ENCODE measurements at regions not wholly inside any gene's neighbourhood (a gene's known extent, or its start where the extent isn't known, plus 50 kb on each side); places are given as distances from the start of the nearest gene placed in this dataset.

DNA sequence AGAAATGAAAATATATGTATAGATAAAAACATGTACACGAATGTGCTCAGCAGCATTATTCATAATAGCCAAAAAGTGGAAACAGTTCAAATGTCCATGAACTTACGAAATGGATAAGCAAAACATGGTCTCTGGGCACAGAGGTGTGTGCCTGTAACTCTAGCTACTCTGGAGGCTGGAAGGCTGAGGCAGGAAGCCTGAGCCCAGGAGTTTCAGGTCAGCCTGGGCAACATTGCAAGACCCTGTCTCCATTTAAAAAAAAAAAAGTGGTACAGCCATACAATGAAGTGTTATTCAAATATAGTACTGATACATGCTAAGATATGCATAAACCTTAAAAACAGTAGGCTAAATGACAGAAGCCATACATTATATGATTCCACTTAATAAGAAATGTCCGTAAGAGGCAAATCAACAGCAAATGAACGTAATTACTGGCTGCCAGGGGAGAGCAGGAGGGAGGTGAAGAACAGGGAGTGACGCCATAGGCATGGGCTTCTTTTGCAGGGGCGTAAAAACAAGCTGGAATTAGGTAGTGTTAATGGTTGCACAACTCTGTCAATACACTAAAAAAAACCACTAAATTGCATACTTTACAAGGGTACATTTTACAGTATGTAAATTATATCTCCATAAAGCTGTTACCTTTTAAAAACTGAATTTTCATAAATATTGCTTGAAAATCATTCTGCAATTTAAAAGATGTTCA lies 87.2 kb upstream of the PLEKHM1 start:
- H4K20me1 ChIP-seq (ENCODE audit: insufficient read depth, low read length): no peaks in the 10 kb centered on the region
- H3K36me3 ChIP-seq (replicated peaks; ENCODE audit: insufficient read depth, low read length): 0 out of 2 replicates have a peak, but pooled peaks cover 5% of the 10 kb centered on the region
- H3K27ac ChIP-seq (ENCODE audit: low read length): no peak overlapping the region

DNA sequence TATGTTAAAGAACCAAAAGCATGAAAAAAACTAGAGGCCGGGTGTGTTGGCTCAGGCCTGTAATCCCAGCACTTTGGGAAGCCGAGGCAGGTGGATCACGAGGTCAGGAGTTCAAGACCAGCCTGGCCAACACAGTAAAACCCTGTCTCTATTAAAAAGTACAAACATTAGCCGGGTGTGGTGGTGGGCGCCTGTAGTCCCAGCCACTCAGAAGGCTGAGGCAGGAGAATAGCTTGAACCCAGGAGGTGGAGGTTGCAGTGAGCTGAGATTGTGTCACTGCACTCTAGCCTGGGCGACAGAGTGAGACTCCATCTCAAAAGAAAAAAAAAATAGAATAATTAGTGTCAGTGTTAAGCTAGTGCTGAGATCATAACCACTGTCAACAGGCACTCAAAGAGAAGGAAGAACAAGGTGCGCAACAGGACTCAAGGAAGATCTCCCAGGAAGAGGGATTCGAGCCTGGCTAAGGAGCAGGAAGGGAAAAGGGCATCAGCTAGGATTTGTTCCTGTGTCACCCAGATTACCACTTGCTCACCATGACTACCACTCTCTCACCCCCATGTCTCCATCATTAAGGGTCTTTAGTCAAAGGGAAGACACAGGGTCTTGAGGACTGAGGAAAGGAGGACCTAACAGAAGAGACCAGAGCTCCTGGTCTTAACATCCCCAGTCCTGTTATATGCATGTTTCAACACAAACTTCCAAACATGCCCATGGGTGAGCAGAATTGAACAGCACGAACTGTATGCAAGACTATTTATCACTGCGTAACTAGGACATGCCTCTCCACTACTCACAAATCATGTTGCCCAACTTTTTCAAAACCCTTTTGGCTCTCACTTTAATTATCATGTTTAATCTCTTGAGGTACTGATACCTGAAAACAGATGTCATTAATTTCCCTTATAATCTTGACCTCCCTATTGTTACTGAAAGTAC lies 88.3 kb upstream of the PLEKHM1 start:
- Histone ChIP-seq H3K4me3 (ENCODE audit: low read length) (no peak overlapping the region), H2AFZ (ENCODE audit: low read length) (no peak overlapping the region), H3K79me2 (ENCODE audit: low read length) (peaks cover 99% of the 10 kb centered on the region), H3K9me2 (replicated peaks; ENCODE audit: insufficient read depth, low read length) (no peaks in the 10 kb centered on the region), H3K27me3 (replicated peaks; ENCODE audit: insufficient read depth, low read length) (no peaks in the 10 kb centered on the region), H3K4me2 (ENCODE audit: low read depth, low read length) (no peak overlapping the region), H3F3A (ENCODE audit: insufficient read depth, low read length) (peaks cover 2% of the 10 kb centered on the region), H4K20me1 (ENCODE audit: insufficient read depth, low read length) (no peaks in the 10 kb centered on the region), H3K27ac (ENCODE audit: low read length) (no peak overlapping the region), H3K36me3 (replicated peaks; ENCODE audit: insufficient read depth, low read length) (0 out of 2 replicates have a peak, but pooled peaks cover 5% of the 10 kb centered on the region), H3K9ac (ENCODE audit: low read length) (no peak overlapping the region), H3K9me3 (replicated peaks; ENCODE audit: insufficient read depth, low read length) (no peaks in the 10 kb centered on the region), H3K4me1 (ENCODE audit: low read length) (peaks cover 4% of the 10 kb centered on the region; the same call in 1 of the 2 replicates)
- TF ChIP-seq, protein P1, sequence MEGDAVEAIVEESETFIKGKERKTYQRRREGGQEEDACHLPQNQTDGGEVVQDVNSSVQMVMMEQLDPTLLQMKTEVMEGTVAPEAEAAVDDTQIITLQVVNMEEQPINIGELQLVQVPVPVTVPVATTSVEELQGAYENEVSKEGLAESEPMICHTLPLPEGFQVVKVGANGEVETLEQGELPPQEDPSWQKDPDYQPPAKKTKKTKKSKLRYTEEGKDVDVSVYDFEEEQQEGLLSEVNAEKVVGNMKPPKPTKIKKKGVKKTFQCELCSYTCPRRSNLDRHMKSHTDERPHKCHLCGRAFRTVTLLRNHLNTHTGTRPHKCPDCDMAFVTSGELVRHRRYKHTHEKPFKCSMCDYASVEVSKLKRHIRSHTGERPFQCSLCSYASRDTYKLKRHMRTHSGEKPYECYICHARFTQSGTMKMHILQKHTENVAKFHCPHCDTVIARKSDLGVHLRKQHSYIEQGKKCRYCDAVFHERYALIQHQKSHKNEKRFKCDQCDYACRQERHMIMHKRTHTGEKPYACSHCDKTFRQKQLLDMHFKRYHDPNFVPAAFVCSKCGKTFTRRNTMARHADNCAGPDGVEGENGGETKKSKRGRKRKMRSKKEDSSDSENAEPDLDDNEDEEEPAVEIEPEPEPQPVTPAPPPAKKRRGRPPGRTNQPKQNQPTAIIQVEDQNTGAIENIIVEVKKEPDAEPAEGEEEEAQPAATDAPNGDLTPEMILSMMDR (IDR thresholded peaks at IDR 0.05; ENCODE audit: low read length): no peak
- no peak for TF ChIP-seq EZH2phosphoT487 (IDR thresholded peaks at IDR 0.05; ENCODE audit: low read length)
- TF ChIP-seq EZH2 (optimal IDR thresholded peaks at IDR 0.05; ENCODE audit: low read depth, low read length): no peak
- no peak for DNase-seq

More for the DNA sequence above, 87.2 kb upstream of the PLEKHM1 start:
- Histone ChIP-seq H3K79me2 (ENCODE audit: low read length) (peaks cover 95% of the 10 kb centered on the region), H3K9me3 (replicated peaks; ENCODE audit: insufficient read depth, low read length) (no peaks in the 10 kb centered on the region), H3K4me3 (ENCODE audit: low read length) (no peak overlapping the region), H3K4me1 (ENCODE audit: low read length) (no peaks in the 10 kb centered on the region; the same call in 1 of the 2 replicates), H3K9ac (ENCODE audit: low read length) (no peak overlapping the region), H3F3A (ENCODE audit: insufficient read depth, low read length) (no peaks in the 10 kb centered on the region), H3K4me2 (ENCODE audit: low read depth, low read length) (no peak overlapping the region), H3K27me3 (replicated peaks; ENCODE audit: insufficient read depth, low read length) (no peaks in the 10 kb centered on the region), H3K9me2 (replicated peaks; ENCODE audit: insufficient read depth, low read length) (no peaks in the 10 kb centered on the region), H2AFZ (ENCODE audit: low read length) (no peak overlapping the region)
- DNase-seq: no peak
- TF ChIP-seq, protein P1 (IDR thresholded peaks at IDR 0.05; ENCODE audit: low read length): no peak
- TF ChIP-seq EZH2 (optimal IDR thresholded peaks at IDR 0.05; ENCODE audit: low read depth, low read length) (no peak), EZH2phosphoT487 (IDR thresholded peaks at IDR 0.05; ENCODE audit: low read length) (no peak)

DNA sequence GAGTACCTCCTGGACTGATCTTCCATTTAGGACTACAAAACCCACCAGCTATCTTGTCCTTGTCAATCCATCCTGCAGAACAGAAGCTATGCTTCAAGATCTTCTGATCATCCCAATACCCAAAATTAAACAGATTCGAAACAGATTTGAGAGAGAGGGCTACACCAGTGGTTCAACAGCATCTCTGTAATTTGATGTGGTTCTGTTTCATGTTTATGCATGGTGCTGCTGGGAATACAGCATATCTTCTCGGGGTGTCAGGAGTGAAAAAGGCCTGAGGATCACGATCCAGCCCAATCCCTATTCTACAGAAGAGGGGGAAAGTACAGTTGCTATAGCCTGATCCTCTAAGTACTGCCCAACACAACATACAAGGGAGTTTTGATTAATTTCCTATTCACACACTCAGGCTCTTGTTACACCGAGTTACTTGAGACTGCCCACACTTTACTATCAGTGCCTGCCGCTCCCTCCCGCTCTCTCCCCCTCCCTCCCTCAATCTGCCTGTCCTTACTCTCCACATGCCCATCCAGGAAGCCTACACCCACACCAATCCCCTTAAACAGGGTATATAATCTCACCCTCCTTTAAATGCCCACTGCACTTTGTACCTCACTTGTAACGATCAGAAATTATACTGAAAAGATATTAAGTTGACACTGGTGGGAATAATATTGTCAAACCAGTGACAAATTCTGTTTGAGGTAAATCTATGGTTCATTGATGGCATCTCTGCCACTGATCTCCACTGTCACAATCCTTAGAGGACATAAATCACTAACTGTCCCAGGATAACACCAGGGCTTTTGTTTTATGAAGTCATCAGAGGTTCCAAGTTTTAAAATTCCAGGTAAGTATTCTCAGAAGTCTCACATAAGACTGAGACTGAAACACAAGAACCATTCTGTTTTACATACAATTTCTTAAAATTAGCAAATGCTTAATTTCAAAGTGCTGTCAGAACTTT lies 89.3 kb upstream of the PLEKHM1 start:
- H3K9me2 ChIP-seq (replicated peaks; ENCODE audit: insufficient read depth, low read length): no peaks in the 10 kb centered on the region
- H3K4me3 ChIP-seq (ENCODE audit: low read length): no peak overlapping the region
- H3F3A ChIP-seq (ENCODE audit: insufficient read depth, low read length): peaks cover 11% of the 10 kb centered on the region
- H3K9ac ChIP-seq (ENCODE audit: low read length): no peak overlapping the region
- H3K79me2 ChIP-seq (ENCODE audit: low read length): peaks cover 96% of the 10 kb centered on the region
- H3K27ac ChIP-seq (ENCODE audit: low read length): no peak overlapping the region
- H3K36me3 ChIP-seq (replicated peaks; ENCODE audit: insufficient read depth, low read length): 0 out of 2 replicates have a peak, but pooled peaks cover 5% of the 10 kb centered on the region
- TF ChIP-seq EZH2phosphoT487 (IDR thresholded peaks at IDR 0.05; ENCODE audit: low read length) (no peak), EZH2 (optimal IDR thresholded peaks at IDR 0.05; ENCODE audit: low read depth, low read length) (no peak)
- TF ChIP-seq, protein P1 (IDR thresholded peaks at IDR 0.05; ENCODE audit: low read length): no peak
- no peak overlapping the region for H3K4me2 ChIP-seq (ENCODE audit: low read depth, low read length)
- H3K27me3 ChIP-seq (replicated peaks; ENCODE audit: insufficient read depth, low read length): no peaks in the 10 kb centered on the region
- H2AFZ ChIP-seq (ENCODE audit: low read length): no peak overlapping the region
- H4K20me1 ChIP-seq (ENCODE audit: insufficient read depth, low read length): no peaks in the 10 kb centered on the region
- no peaks in the 10 kb centered on the region for H3K9me3 ChIP-seq (replicated peaks; ENCODE audit: insufficient read depth, low read length)
- peaks cover 4% of the 10 kb centered on the region; the same call in 1 of the 2 replicates for H3K4me1 ChIP-seq (ENCODE audit: low read length)
- DNase-seq: no peak

All from MM.1S (cell line).